ENCODE measurements at regions not wholly inside any gene's neighbourhood (a gene's known extent, or its start where the extent isn't known, plus 50 kb on each side); places are given as distances from the start of the nearest gene placed in this dataset.
"Not testable (repeated sequence)": the region's sequence is repeated elsewhere in the genome, so short reads cannot be mapped to it uniquely, and the experiment has no call there.

DNA sequence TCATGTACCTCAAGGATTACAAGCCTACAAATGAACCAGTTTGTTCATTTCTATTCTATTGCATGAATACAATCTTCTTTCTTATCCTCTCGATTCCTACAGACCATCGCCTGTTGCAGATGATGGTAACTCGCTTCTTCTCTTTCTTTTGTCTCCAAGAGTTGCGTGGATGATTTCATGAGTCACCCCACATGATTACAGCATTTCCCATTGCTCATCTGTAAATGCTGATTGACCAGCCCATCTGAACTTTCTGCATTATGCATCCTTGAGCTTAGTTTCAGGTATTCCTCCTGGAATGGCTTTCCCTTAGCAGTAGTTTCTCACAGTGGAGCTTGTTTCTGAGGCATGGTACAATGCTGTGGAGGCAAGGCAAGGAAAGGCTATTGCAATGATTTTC is 109.6 kb upstream of the TOPAZ1 start:
- no peak for DNase-seq (ENCODE audit: low spot score)

DNA sequence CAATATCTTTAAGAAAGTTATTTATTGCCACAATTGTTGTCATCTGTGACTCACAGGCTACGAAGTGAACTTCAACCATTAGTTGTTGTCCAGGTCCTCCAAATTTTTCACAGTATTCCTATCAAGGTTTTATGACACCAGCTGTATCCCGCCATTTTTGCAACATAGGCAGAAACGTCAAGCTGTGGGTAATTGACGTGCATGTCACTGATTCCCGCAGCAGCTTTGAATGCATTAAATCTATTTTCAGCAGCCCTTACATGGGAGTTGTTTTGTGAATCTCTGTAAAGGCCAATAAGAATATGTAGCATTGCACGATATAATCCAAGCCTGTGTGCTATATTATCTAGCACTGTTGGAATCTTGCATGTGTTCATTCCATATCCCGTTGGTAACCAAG is 109.1 kb upstream of the TOPAZ1 start:
- no peak for DNase-seq (ENCODE audit: low spot score)

DNA sequence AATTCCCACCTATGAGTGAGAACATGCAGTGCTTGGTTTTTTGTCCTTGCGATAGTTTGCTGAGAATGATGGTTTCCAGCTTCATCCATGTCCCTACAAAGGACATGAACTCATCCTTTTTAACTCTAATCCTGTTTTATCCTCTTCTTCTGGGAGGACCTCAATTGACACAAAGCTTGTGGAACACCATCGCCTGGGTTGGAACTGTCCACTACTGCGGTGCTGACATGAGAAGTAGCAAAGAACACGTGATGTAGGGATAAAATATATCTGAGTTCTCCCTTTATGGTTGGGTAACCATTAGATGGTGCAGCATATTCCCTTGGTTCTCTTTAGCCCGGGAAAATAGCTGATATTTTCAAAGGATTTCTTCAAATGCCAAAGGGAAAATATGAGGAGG is 105.3 kb upstream of the TOPAZ1 start:
- no peak for DNase-seq (ENCODE audit: low spot score)

GRCh38 chr3:44146073-44146472 is 95.6 kb upstream of the TOPAZ1 start:
- no peak for DNase-seq (ENCODE audit: low spot score)

DNA sequence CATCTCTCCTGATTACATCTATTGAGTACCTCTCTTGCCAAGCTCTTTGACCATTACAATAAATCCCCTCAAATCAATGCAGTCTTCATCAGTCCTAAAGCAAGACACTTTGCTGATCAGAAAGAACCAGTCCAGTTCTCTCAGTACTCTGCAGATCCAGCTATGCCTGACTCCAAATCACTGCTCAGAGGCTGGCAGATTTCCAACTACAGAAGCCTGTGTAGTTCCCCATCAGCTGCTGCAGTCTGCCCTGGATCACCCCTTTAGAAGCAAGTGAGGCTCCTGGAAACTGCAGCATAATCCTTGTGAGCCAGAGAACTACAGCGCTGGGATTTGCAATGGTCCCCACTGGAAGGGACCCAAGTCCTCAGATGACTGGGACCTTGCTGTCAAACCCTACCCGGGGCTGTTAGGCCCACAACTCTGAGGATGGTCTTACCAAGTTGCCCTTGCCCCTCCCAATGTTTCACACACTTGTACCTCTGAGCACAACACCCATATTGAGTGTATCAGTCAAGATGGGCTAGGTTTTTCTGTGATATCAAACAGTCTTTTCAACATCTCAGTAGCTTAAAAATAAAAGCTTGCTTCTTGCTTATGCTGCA is 81.9 kb upstream of the TOPAZ1 start:
- no peak for DNase-seq (ENCODE audit: low spot score)

DNA sequence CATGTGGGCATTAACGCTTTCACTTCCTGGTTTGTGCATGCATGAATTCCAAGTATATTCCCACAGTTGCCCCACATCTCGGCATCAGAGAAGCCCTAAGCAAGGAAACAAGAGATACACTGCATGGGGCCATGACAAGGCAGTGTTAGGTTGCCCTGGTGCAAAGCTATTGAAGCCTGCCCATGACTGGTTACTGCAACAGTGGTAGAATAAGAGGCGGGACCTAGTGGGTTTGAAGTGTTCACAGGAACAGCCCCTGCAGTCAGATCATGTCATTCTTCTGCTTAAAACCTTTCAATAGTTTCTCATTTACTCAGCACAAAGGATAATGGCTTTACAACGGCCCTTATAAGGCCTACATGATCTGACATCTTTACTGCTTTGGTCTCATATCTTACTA is 80.9 kb upstream of the TOPAZ1 start:
- no peak for DNase-seq (ENCODE audit: low spot score)

- no peak for DNase-seq (ENCODE audit: low spot score)
Measured at GRCh38 chr3:44171891-44172290, 69.8 kb upstream of the TOPAZ1 start.

DNA sequence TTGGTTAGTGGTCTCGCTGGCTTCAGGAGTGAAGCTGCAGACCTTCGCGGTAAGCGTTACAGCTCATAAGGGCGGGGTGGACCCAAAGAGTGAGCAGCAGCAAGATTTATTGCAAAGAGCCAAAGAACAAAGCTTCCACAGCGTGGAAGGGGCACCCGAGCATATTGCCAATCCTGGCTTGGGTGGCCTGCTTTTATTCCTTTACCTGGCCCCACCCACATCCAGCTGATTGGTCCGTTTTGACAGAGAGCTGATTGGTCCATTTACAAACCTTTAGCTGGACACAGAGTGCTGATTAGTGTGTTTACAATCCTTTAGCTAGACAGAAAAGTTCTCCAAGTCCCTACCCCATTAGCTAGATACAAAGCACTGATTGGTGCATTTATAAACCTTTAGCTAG is 69.0 kb upstream of the TOPAZ1 start:
- not testable (repeated sequence) for DNase-seq (ENCODE audit: low spot score)

DNA sequence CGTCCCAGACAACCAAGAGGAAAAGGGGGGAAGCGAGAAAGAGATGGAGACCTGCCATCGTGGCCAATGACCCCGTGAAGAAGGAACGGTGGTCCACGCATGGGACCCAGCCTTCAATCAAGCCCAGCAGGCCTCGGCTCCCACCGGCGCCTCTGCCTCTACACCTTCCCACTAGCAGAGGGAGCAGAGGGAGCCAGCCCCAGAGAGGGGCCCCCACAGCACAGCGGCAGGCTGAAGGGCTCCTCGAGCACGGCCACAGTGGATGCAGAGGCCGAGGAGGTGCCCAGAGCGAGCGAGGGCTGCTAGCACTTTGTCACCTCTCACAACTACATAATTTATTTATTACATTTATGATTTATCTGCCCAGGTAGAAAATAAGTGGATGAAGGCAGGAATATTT is 68.4 kb upstream of the TOPAZ1 start:
- DNase-seq (ENCODE audit: low spot score): no peak

GRCh38 chr3:44175070-44175469 is 66.6 kb upstream of the TOPAZ1 start:
- no peak for DNase-seq (ENCODE audit: low spot score)

GRCh38 chr3:44179246-44179645 is 62.4 kb upstream of the TOPAZ1 start:
- no peak for DNase-seq (ENCODE audit: low spot score)

DNA sequence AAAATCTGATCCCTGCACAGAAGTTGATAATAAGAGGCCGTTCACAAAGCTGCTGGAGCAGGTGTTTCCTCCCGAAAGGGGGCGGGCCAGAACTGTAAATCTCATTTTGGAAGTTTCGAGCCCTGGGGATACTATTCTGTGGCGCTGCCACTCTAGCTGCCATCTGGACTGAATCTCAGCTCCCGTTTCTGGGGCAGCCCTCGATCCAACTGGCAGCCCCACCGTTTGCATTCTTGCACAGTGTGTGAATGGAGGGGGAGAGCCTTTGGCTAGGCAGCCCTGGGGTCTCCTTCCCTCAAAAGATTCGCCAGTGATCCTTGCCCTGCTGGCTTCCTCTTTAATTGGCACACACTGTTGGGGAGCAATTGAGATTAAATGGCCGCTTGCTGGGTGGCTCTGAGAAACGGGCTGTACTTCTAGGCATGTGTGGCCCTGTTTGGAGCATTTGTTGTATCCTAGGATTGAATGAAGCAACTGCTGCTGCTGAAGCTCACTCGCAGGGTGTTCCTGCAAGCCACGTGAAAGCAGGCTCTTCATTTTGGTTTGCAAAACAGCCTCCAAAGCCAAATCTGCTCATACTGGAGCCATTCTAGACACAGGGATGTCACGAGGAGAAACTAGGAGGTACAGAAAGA is 57.2 kb upstream of the TOPAZ1 start:
- DNase-seq (ENCODE audit: low spot score): no peak

GRCh38 chr3:44185396-44185915 is 56.2 kb upstream of the TOPAZ1 start:
- no peak for DNase-seq (ENCODE audit: low spot score)

- DNase-seq (ENCODE audit: low spot score): no peak
Measured at GRCh38 chr3:44186111-44186672, 55.5 kb upstream of the TOPAZ1 start.

DNA sequence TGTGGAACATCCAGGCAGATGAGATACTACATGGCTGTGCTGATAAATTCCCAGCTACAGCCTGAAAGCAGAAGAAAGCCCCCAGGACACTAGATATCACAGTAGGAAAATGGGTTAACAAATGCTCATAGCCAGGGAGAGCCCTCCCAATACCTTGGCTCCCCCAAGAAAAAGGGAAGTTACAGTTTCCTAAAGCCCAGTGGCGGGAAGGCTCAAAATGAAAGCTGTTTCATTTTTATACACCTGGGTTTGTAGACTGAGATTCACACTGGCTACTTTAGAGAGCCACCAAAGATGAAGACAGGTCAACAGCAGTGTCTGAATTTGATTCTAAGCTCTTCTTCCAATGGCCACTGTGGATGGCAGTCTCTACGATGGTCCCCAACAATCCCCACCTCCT is 55.0 kb upstream of the TOPAZ1 start:
- DNase-seq (ENCODE audit: low spot score): no peak
